ENCODE measurements at regions not wholly inside any gene's neighbourhood (a gene's known extent, or its start where the extent isn't known, plus 50 kb on each side); places are given as distances from the start of the nearest gene placed in this dataset.
A peak's percentile ranks its signal among the peaks of the same experiment; 100 is the strongest.

DNA sequence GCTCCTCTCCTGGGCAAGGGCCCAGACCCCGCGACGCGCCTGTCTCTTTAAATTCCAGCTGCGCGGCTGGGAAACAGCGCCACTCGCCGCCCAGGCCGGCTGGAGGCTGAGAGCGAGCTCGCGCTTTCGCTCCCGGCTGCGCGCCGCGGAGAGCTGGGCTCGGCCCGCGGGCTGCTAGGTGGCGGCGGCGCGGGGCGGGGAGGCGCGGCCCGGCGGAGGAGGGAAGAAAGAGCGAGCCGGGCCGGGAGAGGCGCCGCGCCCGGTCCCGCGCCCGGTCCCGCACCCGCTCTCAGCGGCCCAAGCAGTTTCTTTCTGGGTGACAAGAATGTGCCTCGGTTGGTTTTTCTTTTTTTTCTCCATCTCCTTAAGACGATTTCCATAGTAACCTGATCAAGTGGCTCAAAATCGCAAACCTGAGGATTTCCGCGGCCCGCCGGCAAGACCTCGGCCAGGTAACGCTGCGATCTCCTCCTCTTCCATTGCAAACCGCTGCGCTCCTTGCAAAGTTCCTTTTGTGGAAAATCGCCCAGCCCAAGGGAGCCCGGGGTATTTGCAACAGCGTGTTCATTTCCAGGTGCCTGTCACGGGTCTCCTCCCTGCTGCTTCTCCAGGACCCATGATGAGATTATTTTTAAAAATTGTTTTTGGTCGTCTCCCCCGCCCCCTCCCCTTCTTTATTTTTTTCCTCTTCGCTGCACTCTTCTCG lies 259.5 kb upstream of the E2F7 start:
- intact Hi-C loops (cut with DNase I), result loop anchor here (10.0 kb wide), 2 partner anchors 170 to 360 kb away; no protein-coding TSS in a partner anchor
- peak; percentile 55 to 96 (median 77) for DNase-seq

DNA sequence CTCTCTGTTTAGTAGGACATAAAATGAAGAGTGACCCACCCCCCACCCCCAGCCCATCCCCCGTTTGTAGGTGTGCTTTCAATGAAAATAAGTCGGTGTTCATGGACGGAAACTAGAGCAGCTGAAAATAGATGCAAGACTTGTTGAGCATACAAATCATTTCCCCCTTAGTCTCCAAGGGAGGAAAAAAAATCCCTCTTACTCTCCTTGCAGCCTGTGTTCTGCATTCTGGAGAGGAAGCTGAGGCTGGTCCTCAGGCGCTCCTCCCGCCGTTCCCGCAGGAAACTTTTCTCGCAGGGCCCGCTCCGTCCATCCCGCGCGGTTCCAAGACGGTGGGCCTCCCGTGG lies 259.0 kb upstream of the E2F7 start:
- DNase-seq, result no peak
- intact Hi-C loops (cut with DNase I), result loop anchor here (10.0 kb wide), 2 partner anchors 170 to 360 kb away; no protein-coding TSS in a partner anchor

- peak in 3 of 10 donors; percentile 13 to 72 (median 58) for DNase-seq
- intact Hi-C loops (cut with DNase I), result loop anchor here (10.0 kb wide), 2 partner anchors 169 to 361 kb away; no protein-coding TSS in a partner anchor
These were observed 258.5 kb upstream of the E2F7 start for GRCh38 chr12:77323788-77324415.

- no peak for DNase-seq
- intact Hi-C loops (cut with DNase I), result no loop called here
These were observed 253.8 kb upstream of the E2F7 start for GRCh38 chr12:77319166-77319565.

GRCh38 chr12:77315407-77315806 lies 250.0 kb upstream of the E2F7 start:
- intact Hi-C loops (cut with DNase I), result no loop called here
- DNase-seq, result no peak

GRCh38 chr12:77314378-77315052 lies 249.1 kb upstream of the E2F7 start:
- DNase-seq, result no peak
- intact Hi-C loops (cut with DNase I), result no loop called here

GRCh38 chr12:77308056-77308455 lies 242.7 kb upstream of the E2F7 start:
- DNase-seq, result no peak
- intact Hi-C loops (cut with DNase I), result no loop called here

- intact Hi-C loops (cut with DNase I), result no loop called here
- no peak for DNase-seq
These were observed 235.4 kb upstream of the E2F7 start for GRCh38 chr12:77300811-77301210.

- DNase-seq, result no peak
- intact Hi-C loops (cut with DNase I), result no loop called here
These were observed 234.7 kb upstream of the E2F7 start for GRCh38 chr12:77299910-77300669.

DNA sequence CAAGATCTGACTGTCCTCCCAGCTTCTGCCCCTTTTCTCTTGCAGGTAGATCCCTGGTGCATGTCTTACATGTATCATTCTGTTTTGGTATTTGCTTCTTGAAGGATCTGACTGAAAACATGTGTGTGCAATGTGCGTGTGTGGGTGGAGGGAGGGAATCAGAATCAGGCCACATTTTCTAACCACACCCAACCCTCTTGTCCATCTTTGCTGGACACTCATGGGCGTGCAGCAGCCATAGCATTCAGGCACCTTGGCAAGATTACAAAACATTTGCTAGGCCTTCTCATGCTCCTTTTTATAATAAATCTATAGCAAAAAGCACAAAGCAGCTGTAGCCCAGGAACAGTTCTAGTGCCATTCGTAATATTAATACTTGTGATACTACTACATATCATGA lies 233.6 kb upstream of the E2F7 start:
- no peak for DNase-seq
- intact Hi-C loops (cut with DNase I), result no loop called here

GRCh38 chr12:77294016-77294415 lies 228.6 kb upstream of the E2F7 start:
- DNase-seq, result no peak
- intact Hi-C loops (cut with DNase I), result no loop called here

DNA sequence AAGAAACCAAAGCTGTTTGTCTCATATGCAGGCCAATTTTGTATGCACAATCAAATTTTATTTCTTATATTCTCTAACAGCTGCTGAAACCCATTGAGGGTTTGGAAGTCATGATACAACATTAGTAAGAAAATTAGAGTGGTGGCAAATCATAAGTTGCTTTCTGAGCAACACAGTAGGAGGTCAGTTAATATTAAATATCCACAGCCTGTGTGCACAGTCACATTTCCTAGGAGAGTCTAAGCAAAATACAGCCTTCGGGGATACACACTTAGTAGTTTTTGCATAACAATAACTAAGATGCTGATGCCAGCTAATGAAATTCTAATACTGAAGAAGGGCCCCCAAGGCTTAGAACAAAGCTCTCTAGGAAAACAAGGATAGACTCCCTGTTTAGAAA lies 209.6 kb upstream of the E2F7 start:
- DNase-seq, result no peak
- intact Hi-C loops (cut with DNase I), result no loop called here

GRCh38 chr12:77273898-77274297 lies 208.5 kb upstream of the E2F7 start:
- intact Hi-C loops (cut with DNase I), result no loop called here
- DNase-seq, result no peak

DNA sequence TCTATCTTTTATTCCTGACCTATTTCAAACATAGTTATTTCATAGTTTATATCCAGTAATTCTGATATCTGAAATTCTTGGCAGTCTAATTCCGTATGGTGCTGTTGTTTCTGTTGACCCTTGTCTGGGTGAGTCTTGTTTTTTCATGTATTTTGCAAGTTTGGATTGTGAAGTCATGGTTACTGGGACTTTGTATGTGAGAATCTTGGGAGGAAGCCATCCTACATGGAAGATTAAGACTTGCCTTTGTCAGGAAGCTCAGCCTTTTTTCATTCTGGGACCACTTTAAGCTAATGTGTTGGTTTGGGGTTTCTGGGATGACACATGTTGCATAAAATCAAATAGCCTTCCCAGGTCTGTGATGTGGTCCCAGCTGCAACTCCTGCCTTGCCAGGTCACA lies 191.6 kb upstream of the E2F7 start:
- DNase-seq, result no peak
- intact Hi-C loops (cut with DNase I), result no loop called here

DNA sequence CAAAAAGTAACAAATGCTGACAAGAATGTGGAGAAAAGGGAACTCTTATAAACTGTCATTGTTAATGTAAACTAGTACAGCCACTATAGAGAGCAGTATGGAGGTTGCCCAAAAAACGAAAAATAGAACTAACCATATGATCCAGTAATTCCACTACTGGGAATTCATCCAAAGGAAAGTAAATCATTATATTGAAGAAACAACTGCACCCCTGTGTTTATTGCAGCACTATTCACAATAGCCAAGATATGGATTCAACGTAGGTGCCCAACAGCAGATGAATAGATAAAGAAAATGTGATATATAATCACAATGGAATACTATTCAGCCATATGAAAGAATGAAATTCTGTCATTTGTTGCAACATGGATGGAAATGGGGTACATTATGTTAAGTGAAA lies 188.0 kb upstream of the E2F7 start:
- DNase-seq, result no peak
- intact Hi-C loops (cut with DNase I), result no loop called here

DNA sequence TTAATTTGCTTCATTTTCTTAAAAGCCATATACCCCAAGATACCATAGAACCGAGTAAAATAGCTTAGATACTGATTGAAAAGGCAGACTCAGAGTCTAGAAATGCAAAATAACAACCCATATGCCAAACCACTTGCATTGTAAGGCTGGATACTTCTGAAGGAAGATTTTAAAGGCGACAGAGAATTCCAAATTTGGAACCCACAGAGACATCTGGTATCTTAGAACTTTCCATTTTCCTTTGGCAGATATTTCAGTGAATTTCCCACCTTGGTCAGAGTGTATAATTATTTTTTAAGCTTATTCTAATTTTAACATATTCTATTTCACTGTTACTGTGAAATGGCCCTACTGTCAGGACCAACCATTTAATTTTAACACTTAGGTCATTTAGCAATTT lies 186.4 kb upstream of the E2F7 start:
- intact Hi-C loops (cut with DNase I), result no loop called here
- no peak for DNase-seq

DNA sequence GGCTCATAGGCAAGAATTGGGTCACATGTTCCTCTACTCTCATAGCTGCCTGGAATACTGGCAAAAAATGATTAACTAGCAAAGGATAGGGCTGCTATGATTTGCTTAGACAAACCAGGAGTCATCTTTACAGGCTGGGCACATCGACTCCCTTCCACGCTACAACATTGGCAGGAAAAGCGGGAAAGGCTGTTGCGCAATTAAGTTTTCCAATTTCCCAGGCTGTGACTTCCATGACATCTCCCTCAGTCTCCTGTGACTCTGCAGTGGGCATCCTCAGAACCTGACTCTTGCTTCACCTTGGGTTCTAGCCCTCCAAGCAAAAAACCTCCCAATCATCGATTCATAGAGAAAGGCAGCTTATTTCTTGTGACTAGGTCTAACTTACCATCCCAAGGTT lies 184.5 kb upstream of the E2F7 start:
- intact Hi-C loops (cut with DNase I), result no loop called here
- DNase-seq, result no peak

GRCh38 chr12:77248036-77248435 lies 182.7 kb upstream of the E2F7 start:
- DNase-seq, result no peak
- intact Hi-C loops (cut with DNase I), result no loop called here

DNA sequence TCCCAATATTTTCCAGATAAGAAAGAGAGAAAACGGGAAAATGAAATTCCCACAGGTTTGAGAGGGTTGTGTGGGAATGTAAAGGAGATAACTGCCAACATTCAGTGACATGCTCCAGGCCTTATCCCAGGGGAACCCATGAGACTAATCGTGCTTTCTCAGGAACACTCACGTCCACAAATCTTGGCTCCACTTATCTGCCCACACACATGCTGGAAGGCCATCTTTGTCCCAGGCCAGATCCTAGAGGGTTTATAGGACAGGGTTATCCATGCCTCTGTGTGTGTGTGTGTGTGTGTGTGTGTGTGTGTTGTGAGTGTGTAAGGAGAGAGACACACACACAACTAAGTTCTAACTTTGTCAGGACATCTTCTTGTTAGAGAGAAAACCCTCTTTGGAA lies 182.2 kb upstream of the E2F7 start:
- intact Hi-C loops (cut with DNase I), result no loop called here

DNA sequence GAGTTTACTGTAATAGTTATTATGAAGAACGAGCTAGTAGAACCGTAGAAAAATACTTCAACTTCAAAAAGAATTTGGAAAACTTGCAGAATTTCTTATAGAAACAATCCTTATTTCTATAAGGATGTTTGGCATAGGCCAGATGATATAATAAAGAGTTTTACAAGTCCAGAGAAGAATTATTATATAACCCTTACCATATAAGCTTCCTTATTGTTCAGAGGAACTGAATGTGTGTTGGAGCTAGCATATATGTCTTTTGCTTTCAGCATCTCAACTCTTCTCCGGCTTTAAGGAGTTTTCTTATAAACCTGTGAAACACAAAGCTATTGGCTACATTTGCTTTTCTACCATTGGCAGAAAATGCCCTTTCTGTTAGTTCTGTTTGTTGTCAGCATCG lies 178.0 kb upstream of the E2F7 start:
- intact Hi-C loops (cut with DNase I), result no loop called here
- no peak for DNase-seq

More for the DNA sequence above, 182.2 kb upstream of the E2F7 start:
- no peak for DNase-seq

- intact Hi-C loops (cut with DNase I), result no loop called here
- DNase-seq, result no peak
These were observed 174.2 kb upstream of the E2F7 start for GRCh38 chr12:77239617-77240016.
